ENCODE measurements at regions not wholly inside any gene's neighbourhood (a gene's known extent, or its start where the extent isn't known, plus 50 kb on each side); places are given as distances from the start of the nearest gene placed in this dataset.

DNA sequence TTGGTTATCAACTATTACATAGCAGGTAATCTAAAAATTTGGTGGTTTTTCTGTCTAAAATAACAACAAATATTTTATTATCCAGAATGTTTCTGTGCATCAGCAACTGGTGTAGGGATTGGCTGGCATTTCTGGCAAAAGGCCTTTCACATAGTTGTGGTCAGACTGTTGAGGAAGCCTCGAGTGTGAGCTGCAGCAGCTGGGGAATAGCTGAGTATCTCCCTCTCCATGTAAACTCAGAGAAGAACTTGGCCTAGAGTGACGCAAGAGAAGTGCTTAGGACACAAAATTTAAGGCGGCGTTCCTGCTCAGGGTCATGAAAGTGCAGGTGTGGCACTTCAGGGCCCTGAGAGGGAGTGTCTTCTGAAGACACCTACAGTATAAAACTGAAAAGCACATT is 558.9 kb downstream of the SPOCK3 start:
- ATAC-seq: no peak
- DNase-seq: no peak
- intact Hi-C loops (cut with DNase I, micrococcal nuclease): no loop called here

DNA sequence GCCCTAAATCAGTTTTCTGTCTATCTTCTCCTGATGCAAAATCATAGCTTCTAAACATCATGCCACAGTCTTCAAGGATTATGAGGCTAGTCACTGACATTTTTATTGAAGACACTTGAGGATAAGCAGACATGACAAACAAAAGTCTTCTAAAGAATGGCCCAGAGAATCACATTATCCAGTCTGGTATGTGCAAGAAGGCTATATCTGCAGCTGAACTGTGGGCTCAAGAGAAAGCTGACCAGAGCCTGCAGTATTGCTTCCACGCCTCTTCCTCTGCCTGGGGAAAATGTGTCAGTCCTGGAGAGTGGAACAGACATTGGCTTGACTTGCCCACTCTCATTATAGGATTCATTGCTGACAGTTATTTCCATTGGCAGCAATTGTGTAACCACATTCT is 553.5 kb downstream of the SPOCK3 start:
- ATAC-seq: no peak
- no peak for DNase-seq
- intact Hi-C loops (cut with DNase I, micrococcal nuclease): loop anchor here in 1 of 2 donors (5.0 kb wide), 1 partner anchor 558 kb away; no protein-coding TSS in a partner anchor

DNA sequence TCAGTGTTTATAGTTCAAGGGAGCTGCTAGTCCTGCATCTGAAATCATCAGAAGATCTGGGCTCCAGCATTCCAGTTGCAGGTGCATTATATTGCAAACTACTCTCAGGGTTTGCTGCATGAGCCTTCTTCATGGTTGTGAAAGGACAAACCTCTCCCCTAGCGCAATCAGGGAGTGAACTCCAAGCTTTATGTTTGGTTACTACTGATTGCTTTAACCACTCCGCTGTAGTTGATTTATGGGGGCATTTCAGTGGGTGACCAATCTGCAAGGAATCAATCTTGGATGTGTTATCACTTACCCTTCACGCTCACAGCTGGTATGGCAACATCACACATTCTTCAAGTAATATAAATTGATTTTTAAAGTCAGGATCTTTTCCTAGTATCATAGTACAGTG is 552.1 kb downstream of the SPOCK3 start:
- intact Hi-C loops (cut with DNase I, micrococcal nuclease): loop anchor here in 1 of 2 donors (5.0 kb wide), 1 partner anchor 560 kb away; no protein-coding TSS in a partner anchor
- no peak for DNase-seq
- no peak for ATAC-seq
